ENCODE measurements at regions not wholly inside any gene's neighbourhood (a gene's known extent, or its start where the extent isn't known, plus 50 kb on each side); places are given as distances from the start of the nearest gene placed in this dataset.

DNA sequence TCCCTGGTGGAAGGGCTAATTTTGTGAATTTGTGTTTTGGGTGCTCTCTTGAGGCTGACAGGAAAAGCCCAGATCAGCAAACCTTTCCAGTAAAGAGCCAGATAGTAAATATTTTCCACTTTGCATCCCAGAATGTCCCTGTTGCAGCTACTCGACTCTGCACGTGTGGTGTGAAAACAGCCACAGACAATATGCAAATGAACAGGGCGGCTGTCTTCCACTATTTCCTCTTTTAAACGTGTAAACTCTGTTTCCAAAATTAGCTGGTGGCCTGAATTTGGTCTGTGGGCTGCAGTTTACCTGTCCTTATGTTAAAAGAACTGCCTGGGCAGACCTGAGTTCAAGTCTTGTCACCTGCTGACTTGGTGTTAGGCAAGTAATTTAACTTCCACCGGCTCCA is 202.7 kb downstream of the EDEM1 start:
- H3K4me3 ChIP-seq (ENCODE audit: low read depth, low read length) = no peak overlapping the region
- DNase-seq (ENCODE audit: low read depth) = no peak
- TF ChIP-seq, protein P1, sequence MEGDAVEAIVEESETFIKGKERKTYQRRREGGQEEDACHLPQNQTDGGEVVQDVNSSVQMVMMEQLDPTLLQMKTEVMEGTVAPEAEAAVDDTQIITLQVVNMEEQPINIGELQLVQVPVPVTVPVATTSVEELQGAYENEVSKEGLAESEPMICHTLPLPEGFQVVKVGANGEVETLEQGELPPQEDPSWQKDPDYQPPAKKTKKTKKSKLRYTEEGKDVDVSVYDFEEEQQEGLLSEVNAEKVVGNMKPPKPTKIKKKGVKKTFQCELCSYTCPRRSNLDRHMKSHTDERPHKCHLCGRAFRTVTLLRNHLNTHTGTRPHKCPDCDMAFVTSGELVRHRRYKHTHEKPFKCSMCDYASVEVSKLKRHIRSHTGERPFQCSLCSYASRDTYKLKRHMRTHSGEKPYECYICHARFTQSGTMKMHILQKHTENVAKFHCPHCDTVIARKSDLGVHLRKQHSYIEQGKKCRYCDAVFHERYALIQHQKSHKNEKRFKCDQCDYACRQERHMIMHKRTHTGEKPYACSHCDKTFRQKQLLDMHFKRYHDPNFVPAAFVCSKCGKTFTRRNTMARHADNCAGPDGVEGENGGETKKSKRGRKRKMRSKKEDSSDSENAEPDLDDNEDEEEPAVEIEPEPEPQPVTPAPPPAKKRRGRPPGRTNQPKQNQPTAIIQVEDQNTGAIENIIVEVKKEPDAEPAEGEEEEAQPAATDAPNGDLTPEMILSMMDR (IDR thresholded peaks at IDR 0.05; ENCODE audit: insufficient read depth, low read length) = no peak

DNA sequence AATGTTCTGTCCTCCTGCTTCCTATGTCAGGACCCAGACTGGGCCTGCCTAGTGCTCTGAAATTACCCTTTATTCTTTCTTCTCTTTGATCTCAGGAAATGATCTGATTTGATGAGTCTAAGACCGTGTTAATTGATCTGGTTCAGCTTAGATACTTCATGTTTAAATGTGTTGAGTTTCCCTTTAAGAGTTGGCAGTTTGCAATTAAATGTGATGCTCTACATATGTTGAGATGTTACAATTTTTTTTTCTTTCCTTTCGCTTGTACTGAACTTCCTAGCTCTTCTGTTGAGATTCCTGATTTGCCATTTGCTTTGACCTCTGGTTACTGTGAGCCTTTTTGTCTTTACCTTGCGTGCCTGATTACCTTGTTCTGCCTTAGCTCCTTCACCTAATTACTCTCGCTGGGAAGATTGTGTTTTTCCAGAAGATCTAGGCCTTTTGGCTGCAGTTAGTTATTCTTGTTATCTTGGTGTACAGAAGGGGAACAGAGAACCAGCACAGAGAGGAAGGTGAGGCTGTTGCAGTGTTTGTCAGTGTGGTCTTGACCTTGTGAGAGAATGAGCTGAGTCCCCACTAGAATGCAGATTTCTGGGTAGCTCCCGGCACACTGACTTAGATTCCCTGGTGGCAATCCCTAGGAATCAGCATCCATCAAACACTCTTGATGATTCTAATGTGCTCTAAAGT is 203.6 kb downstream of the EDEM1 start:
- no peak overlapping the region for H3K4me3 ChIP-seq (ENCODE audit: low read depth, low read length)
- no peak for DNase-seq (ENCODE audit: low read depth)
- TF ChIP-seq, protein P1 (IDR thresholded peaks at IDR 0.05; ENCODE audit: insufficient read depth, low read length) = no peak

DNA sequence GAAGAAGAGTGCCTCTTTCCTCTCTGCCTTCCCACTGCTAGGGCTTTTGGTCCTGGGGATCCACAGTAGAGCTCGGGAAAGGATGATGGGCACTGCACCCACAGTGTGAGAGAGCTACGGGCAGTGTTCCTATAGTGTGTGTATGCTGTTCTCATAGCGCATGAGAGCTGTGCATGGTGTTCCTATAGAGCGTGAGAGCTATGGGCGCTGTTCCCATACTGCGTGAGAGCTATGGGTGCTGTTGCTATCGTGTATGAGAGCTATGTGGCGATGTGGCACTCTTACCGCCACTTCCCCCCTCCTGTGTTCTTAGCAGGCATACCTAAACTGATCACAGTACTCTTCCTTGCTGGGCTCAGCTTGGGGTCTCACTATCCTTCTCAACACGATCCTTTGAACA is 213.5 kb downstream of the EDEM1 start:
- TF ChIP-seq, protein P1 (IDR thresholded peaks at IDR 0.05; ENCODE audit: insufficient read depth, low read length) = no peak
- no peak for DNase-seq (ENCODE audit: low read depth)

DNA sequence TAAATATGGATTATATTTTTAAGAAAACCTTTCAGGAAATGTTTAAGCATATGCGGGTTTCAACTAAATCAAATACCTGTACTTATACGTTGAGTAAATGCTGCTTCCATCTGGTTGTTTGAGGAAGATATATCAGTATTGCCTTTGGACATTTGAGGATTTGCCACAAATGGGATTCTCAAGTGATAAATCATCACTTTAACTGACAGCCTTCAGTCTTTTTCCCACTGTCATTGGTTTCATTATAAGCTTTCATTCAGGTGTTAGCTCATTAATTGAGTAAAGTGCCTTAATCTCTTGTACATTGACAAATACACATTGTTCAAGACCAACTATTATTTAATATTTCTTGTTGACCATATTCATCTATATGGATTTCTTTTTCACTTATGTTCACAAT is 217.2 kb downstream of the EDEM1 start:
- H3K4me3 ChIP-seq (ENCODE audit: low read depth, low read length) = no peak overlapping the region
- TF ChIP-seq, protein P1 (IDR thresholded peaks at IDR 0.05; ENCODE audit: insufficient read depth, low read length) = no peak
- no peak for DNase-seq (ENCODE audit: low read depth)

More for the DNA sequence above, 213.5 kb downstream of the EDEM1 start:
- H3K4me3 ChIP-seq (ENCODE audit: low read depth, low read length) = no peak overlapping the region

DNA sequence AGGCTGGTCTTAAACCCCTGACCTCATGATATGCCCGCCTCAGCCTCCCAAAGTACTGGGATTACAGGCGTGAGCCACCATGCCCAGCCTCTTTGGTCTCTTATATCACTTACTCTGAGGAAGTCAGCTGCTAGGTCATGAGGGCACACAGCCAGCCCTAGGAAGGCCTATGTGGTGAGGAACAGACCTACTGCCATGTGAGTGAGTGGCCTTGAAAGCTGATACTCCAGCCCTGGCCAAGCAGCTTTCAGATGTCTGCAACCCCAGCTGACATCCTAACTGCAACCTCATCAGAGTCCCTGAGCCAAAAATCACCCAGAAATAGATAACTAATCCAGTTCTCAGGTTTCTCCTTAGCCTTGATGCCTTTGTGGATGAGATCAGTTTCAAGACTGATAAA is 224.3 kb downstream of the EDEM1 start:
- no peak overlapping the region for H3K4me3 ChIP-seq (ENCODE audit: low read depth, low read length)
- no peak for DNase-seq (ENCODE audit: low read depth)
- TF ChIP-seq, protein P1 (IDR thresholded peaks at IDR 0.05; ENCODE audit: insufficient read depth, low read length) = no peak

DNA sequence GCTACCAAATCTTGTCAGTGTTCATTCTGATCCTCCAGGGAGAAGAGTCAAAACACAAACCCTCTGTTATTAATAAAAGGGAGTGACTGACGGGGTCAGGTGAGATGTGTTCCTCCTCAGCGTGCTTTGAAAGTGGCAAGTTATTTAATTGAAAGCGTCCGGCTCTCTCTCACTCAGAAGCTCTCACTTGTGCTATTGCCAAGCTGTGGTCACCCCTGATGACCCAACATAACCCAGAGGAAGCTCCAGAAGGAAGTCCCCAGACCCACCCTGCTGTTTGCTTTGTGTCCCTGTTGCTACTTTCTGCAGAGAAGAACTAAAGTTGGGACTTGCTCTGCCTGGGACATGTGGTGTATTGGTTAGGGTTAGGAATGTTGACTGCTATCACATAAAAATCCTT is 235.6 kb downstream of the EDEM1 start:
- TF ChIP-seq, protein P1 (IDR thresholded peaks at IDR 0.05; ENCODE audit: insufficient read depth, low read length) = no peak
- no peak for DNase-seq (ENCODE audit: low read depth)
- no peak overlapping the region for H3K4me3 ChIP-seq (ENCODE audit: low read depth, low read length)

DNA sequence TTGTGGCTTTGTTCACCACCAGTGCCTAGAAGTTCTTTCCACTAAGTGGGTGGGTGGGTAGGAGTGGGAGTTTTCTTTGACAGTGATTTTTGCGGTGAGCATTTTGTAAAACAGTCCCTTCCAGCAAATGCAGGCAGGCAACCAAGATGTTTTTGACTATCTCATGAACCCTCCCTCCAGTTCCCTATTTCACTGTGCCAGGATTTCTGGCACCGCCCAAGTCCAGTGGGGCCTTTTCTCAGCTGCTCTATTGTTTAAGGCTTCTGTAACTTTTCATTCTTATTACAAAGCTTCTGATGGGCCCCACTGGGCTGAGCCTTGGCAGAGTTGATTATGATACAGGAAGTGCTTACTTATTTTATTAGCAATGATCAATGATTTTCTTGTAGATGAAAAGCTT is 236.0 kb downstream of the EDEM1 start:
- H3K4me3 ChIP-seq (ENCODE audit: low read depth, low read length) = no peak overlapping the region
- no peak for DNase-seq (ENCODE audit: low read depth)
- TF ChIP-seq, protein P1 (IDR thresholded peaks at IDR 0.05; ENCODE audit: insufficient read depth, low read length) = no peak
